ENCODE measurements at regions not wholly inside any gene's neighbourhood (a gene's known extent, or its start where the extent isn't known, plus 50 kb on each side); places are given as distances from the start of the nearest gene placed in this dataset.

- Mint-ChIP-seq H3K27ac (no peak overlapping the region), H3K4me1 (no peaks in the 10 kb centered on the region), H3K4me3 (no peak overlapping the region), H3K27me3 (peaks cover 25% of the 10 kb centered on the region), H3K36me3 (no peaks in the 10 kb centered on the region), H3K9me3 (no peaks in the 10 kb centered on the region)
- CTCF ChIA-PET, result interaction anchor here (0.6 to 3.0 kb wide), 11 partner anchors 9 to 200 kb away, joined by 3 to 17 read pairs (median 5); no protein-coding TSS in a partner anchor
- DNase-seq, result no peak
These were observed 170.5 kb upstream of the TBX20 start for GRCh38 chr7:35424440-35424839.

- Mint-ChIP-seq H3K36me3 (no peaks in the 10 kb centered on the region), H3K4me1 (no peaks in the 10 kb centered on the region), H3K9me3 (no peaks in the 10 kb centered on the region), H3K4me3 (no peak overlapping the region), H3K27ac (no peak overlapping the region), H3K27me3 (peaks cover 25% of the 10 kb centered on the region)
- CTCF ChIA-PET, result interaction anchor here (1.5 to 1.6 kb wide), 2 partner anchors 97 to 201 kb away, joined by 6 to 7 read pairs; no protein-coding TSS in a partner anchor
- no peak for DNase-seq
These were observed 168.8 kb upstream of the TBX20 start for GRCh38 chr7:35422715-35423114.

GRCh38 chr7:35420656-35421055, 166.8 kb upstream of the TBX20 start:
- DNase-seq, result no peak
- H3K4me1 Mint-ChIP-seq, result no peaks in the 10 kb centered on the region
- peaks cover 15% of the 10 kb centered on the region for H3K27me3 Mint-ChIP-seq
- H3K36me3 Mint-ChIP-seq, result no peaks in the 10 kb centered on the region
- no peaks in the 10 kb centered on the region for H3K9me3 Mint-ChIP-seq
- H3K27ac Mint-ChIP-seq, result no peak overlapping the region
- CTCF ChIA-PET, result interaction anchor here (0.7 kb wide), 1 partner anchor 100 kb away, joined by 3 read pairs; no protein-coding TSS in a partner anchor
- no peak overlapping the region for H3K4me3 Mint-ChIP-seq

GRCh38 chr7:35419391-35419755, 165.5 kb upstream of the TBX20 start:
- H3K4me1 Mint-ChIP-seq, result no peaks in the 10 kb centered on the region
- H3K27ac Mint-ChIP-seq, result no peak overlapping the region
- DNase-seq, result no peak
- CTCF ChIA-PET, result no interaction called here
- H3K9me3 Mint-ChIP-seq, result no peaks in the 10 kb centered on the region
- no peaks in the 10 kb centered on the region for H3K36me3 Mint-ChIP-seq
- H3K4me3 Mint-ChIP-seq, result no peak overlapping the region
- peaks cover 12% of the 10 kb centered on the region for H3K27me3 Mint-ChIP-seq

- Mint-ChIP-seq H3K27me3 (peaks cover 7% of the 10 kb centered on the region), H3K4me3 (no peak overlapping the region), H3K4me1 (no peaks in the 10 kb centered on the region), H3K9me3 (no peaks in the 10 kb centered on the region), H3K27ac (no peak overlapping the region), H3K36me3 (no peaks in the 10 kb centered on the region)
- DNase-seq, result no peak
- CTCF ChIA-PET, result no interaction called here
These were observed 165.0 kb upstream of the TBX20 start for GRCh38 chr7:35418716-35419390.

GRCh38 chr7:35416568-35416967, 162.7 kb upstream of the TBX20 start:
- CTCF ChIA-PET, result interaction anchor here (0.6 to 1.1 kb wide), 3 partner anchors 10 to 116 kb away, joined by 3 to 4 read pairs (median 3); no protein-coding TSS in a partner anchor
- DNase-seq, result no peak
- Mint-ChIP-seq H3K27ac (no peak overlapping the region), H3K4me1 (no peaks in the 10 kb centered on the region), H3K4me3 (no peak overlapping the region), H3K27me3 (peaks cover 4% of the 10 kb centered on the region), H3K36me3 (no peaks in the 10 kb centered on the region), H3K9me3 (no peaks in the 10 kb centered on the region)

GRCh38 chr7:35415411-35415822, 161.5 kb upstream of the TBX20 start:
- no peak overlapping the region for H3K4me3 Mint-ChIP-seq
- no peak overlapping the region for H3K27ac Mint-ChIP-seq
- peaks cover 7% of the 10 kb centered on the region for H3K27me3 Mint-ChIP-seq
- CTCF ChIA-PET, result interaction anchor here (0.9 kb wide), 1 partner anchor 9 kb away, joined by 3 read pairs; no protein-coding TSS in a partner anchor
- no peaks in the 10 kb centered on the region for H3K4me1 Mint-ChIP-seq
- DNase-seq, result no peak
- no peaks in the 10 kb centered on the region for H3K9me3 Mint-ChIP-seq
- no peaks in the 10 kb centered on the region for H3K36me3 Mint-ChIP-seq

- CTCF ChIA-PET, result no interaction called here
These were observed 157.4 kb upstream of the TBX20 start for GRCh38 chr7:35411331-35411730.

GRCh38 chr7:35405461-35405860, 151.6 kb upstream of the TBX20 start:
- H3K27ac Mint-ChIP-seq, result no peak overlapping the region
- CTCF ChIA-PET, result no interaction called here
- H3K4me1 Mint-ChIP-seq, result no peaks in the 10 kb centered on the region
- H3K4me3 Mint-ChIP-seq, result no peak overlapping the region
- no peaks in the 10 kb centered on the region for H3K36me3 Mint-ChIP-seq
- H3K9me3 Mint-ChIP-seq, result no peaks in the 10 kb centered on the region
- no peak for DNase-seq
- H3K27me3 Mint-ChIP-seq, result peaks cover 13% of the 10 kb centered on the region

More at GRCh38 chr7:35411331-35411730, 157.4 kb upstream of the TBX20 start:
- no peak for DNase-seq
- H3K4me3 Mint-ChIP-seq, result no peak overlapping the region
- H3K4me1 Mint-ChIP-seq, result no peaks in the 10 kb centered on the region
- H3K27ac Mint-ChIP-seq, result no peak overlapping the region
- peaks cover 15% of the 10 kb centered on the region for H3K27me3 Mint-ChIP-seq
- no peaks in the 10 kb centered on the region for H3K9me3 Mint-ChIP-seq
- no peaks in the 10 kb centered on the region for H3K36me3 Mint-ChIP-seq

GRCh38 chr7:35401217-35401879, 147.4 kb upstream of the TBX20 start:
- Mint-ChIP-seq H3K27ac (no peak overlapping the region), H3K27me3 (peaks cover 11% of the 10 kb centered on the region), H3K9me3 (no peaks in the 10 kb centered on the region), H3K36me3 (no peaks in the 10 kb centered on the region), H3K4me1 (no peaks in the 10 kb centered on the region), H3K4me3 (no peak overlapping the region)
- CTCF ChIA-PET, result no interaction called here
- DNase-seq, result no peak

- peaks cover 18% of the 10 kb centered on the region for H3K27me3 Mint-ChIP-seq
These were observed 145.9 kb upstream of the TBX20 start for GRCh38 chr7:35399840-35400239.

GRCh38 chr7:35399216-35399615, 145.3 kb upstream of the TBX20 start:
- Mint-ChIP-seq H3K4me1 (no peaks in the 10 kb centered on the region), H3K27ac (no peak overlapping the region), H3K36me3 (no peaks in the 10 kb centered on the region), H3K9me3 (no peaks in the 10 kb centered on the region), H3K27me3 (peaks cover 18% of the 10 kb centered on the region), H3K4me3 (no peak overlapping the region)
- DNase-seq, result no peak
- CTCF ChIA-PET, result no interaction called here

More at GRCh38 chr7:35399840-35400239, 145.9 kb upstream of the TBX20 start:
- CTCF ChIA-PET, result no interaction called here
- Mint-ChIP-seq H3K27ac (no peak overlapping the region), H3K4me3 (no peak overlapping the region), H3K9me3 (no peaks in the 10 kb centered on the region), H3K36me3 (no peaks in the 10 kb centered on the region), H3K4me1 (no peaks in the 10 kb centered on the region)
- no peak for DNase-seq

GRCh38 chr7:35398518-35398917, 144.6 kb upstream of the TBX20 start:
- Mint-ChIP-seq H3K9me3 (no peaks in the 10 kb centered on the region), H3K4me1 (no peaks in the 10 kb centered on the region), H3K36me3 (no peaks in the 10 kb centered on the region), H3K27ac (no peak overlapping the region), H3K4me3 (no peak overlapping the region), H3K27me3 (peaks cover 14% of the 10 kb centered on the region)
- no peak for DNase-seq
- CTCF ChIA-PET, result no interaction called here

- H3K4me1 Mint-ChIP-seq, result no peaks in the 10 kb centered on the region
- no peaks in the 10 kb centered on the region for H3K36me3 Mint-ChIP-seq
- no peak for DNase-seq
- no peaks in the 10 kb centered on the region for H3K9me3 Mint-ChIP-seq
- CTCF ChIA-PET, result no interaction called here
- H3K4me3 Mint-ChIP-seq, result no peak overlapping the region
- H3K27ac Mint-ChIP-seq, result no peak overlapping the region
- H3K27me3 Mint-ChIP-seq, result peaks cover 9% of the 10 kb centered on the region
These were observed 136.2 kb upstream of the TBX20 start for GRCh38 chr7:35390146-35390545.

- CTCF ChIA-PET, result no interaction called here
- no peak for DNase-seq
- Mint-ChIP-seq H3K36me3 (no peaks in the 10 kb centered on the region), H3K27ac (no peak overlapping the region), H3K4me1 (no peaks in the 10 kb centered on the region), H3K27me3 (peaks cover 14% of the 10 kb centered on the region), H3K9me3 (no peaks in the 10 kb centered on the region), H3K4me3 (no peak overlapping the region)
These were observed 135.7 kb upstream of the TBX20 start for GRCh38 chr7:35389636-35390035.

Measured in activated naive CD4-positive, alpha-beta T cell treated with anti-CD3 and anti-CD28 coated beads, Interleukin-2, amount 10 ng/mL, durations not matched to agents 7 days and 5 days (primary cell).